Kidney epithelial cell (primary cell): ENCODE measurements at regions not wholly inside any gene's neighbourhood (a gene's known extent, or its start where the extent isn't known, plus 50 kb on each side); places are given as distances from the start of the nearest gene placed in this dataset.
"Not testable (repeated sequence)": the region's sequence is repeated elsewhere in the genome, so short reads cannot be mapped to it uniquely, and the experiment has no call there.

Experiments
- DNase-seq: peaks from one replicate; pipeline ENCODE4 v3.0.0-alpha.2; 2010; ENCODE audit warnings: low read depth
- H3K27me3 ChIP-seq: 2 replicates; pipeline ENCODE4 v1.6.0; 2011; ENCODE audit warnings: low read length; ENCODE audit not compliant: control insufficient read depth, insufficient read depth
- H3K36me3 ChIP-seq: 2 replicates; pipeline ENCODE4 v1.5.1; 2011; ENCODE audit warnings: low read length; ENCODE audit not compliant: control insufficient read depth, insufficient read depth
- H3K4me3 ChIP-seq: 2 replicates; pipeline ENCODE4 v1.5.1; 2011; ENCODE audit warnings: low read depth, mild to moderate bottlenecking, control low read depth, low read length
- TF ChIP-seq, protein P1 (sequence below): IDR thresholded peaks from 2 replicates; pipeline ENCODE4 v1.5.1; 2011; ENCODE audit warnings: mild to moderate bottlenecking, moderate library complexity, low read length, control low read depth, inconsistent platforms; ENCODE audit not compliant: insufficient read depth, poor library complexity, severe bottlenecking

DNA sequence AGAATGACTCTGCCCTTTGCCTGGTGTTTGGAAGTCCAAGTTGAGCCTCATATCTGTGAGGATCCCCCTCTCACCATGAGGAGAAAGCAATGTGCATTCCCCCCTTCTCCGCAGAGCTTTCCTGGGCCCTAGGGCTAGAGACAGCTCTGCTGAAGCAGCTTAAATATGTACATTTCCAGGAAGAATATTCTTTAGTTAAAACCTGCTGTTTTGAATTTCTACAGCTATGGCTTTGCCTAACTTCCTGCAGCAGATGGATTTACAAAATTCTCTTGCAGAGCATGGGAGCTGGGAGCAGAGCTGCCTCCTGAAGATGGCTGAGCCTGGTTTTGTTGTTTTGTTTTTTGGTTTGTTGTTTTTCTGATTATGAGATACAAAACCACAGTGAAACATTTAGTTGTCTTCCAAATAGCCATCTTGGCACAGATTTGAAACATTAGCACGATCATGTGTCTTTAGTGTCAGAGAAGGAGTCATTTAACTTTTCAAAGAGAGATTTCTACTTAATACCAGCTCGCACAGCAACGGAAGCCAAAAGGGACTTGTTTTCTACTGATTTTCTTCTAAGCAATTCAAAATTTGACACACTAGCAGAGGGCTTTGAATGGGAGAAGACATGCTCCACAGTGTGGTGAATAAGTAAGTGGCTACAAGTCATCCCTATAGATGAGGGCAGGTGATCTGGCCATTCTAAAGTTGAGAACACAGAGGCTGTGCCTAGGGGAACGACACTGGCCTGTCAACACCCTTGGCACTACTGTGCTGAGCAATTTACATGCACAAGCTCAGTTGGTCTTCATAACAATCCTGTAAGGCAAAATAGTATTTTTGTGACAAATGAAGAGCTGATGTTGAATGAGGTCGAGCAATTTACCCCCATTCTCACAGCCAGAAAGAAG lies 222.6 kb downstream of the MREG start:
- H3K36me3 ChIP-seq = no peaks in the 10 kb centered on the region
- no peak for DNase-seq
- no peaks in the 10 kb centered on the region for H3K27me3 ChIP-seq
- TF ChIP-seq, protein P1, sequence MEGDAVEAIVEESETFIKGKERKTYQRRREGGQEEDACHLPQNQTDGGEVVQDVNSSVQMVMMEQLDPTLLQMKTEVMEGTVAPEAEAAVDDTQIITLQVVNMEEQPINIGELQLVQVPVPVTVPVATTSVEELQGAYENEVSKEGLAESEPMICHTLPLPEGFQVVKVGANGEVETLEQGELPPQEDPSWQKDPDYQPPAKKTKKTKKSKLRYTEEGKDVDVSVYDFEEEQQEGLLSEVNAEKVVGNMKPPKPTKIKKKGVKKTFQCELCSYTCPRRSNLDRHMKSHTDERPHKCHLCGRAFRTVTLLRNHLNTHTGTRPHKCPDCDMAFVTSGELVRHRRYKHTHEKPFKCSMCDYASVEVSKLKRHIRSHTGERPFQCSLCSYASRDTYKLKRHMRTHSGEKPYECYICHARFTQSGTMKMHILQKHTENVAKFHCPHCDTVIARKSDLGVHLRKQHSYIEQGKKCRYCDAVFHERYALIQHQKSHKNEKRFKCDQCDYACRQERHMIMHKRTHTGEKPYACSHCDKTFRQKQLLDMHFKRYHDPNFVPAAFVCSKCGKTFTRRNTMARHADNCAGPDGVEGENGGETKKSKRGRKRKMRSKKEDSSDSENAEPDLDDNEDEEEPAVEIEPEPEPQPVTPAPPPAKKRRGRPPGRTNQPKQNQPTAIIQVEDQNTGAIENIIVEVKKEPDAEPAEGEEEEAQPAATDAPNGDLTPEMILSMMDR = no peak
- no peak overlapping the region for H3K4me3 ChIP-seq

DNA sequence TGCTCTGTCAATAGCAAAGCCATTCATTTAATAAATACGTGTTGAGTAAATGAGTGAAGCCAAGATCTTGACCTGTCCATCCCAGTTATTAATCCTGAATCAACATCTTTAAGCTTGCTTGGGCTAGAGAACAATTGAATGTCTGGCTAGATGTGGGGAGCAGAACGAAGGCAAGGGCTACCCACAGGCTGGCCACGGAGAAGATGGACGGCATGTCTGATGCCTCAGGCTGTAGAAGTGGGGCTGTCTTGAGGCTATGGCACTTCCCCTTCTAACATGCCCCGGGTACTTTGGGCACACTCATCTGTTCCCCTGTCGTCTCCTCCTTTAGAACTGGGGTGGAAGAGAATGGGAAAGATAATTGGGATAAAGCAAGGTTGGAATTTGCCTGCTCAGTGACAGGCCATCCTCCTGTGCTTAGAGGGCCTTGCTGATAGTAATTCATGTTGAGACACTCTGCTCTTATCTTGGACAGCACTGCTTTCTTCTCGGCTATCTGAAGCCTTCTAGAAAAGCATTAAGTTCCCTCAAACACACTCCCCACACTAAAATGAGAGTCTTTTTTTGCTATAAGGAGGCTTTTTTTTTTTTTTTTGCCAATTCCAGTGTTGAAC lies 225.7 kb downstream of the MREG start:
- TF ChIP-seq, protein P1 = no peak

DNA sequence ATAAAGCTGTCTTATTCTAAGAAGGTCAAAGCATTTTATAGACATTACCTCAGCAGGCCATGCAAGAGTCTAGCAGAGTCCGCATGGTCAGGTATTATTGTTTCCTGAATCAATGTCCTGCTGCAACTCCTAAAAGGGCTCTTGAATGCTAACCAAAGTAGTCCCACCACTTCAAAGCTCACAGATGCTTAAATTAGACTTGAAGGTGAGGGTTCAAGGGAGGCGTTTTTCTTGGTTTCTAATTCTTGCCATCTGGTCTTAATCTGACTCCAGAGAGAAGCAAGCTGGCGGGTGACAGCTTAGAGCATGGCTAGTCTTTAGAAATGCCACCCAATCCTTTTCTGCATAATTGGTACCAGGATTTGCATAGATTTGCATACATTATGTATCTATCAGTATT lies 226.3 kb downstream of the MREG start:
- TF ChIP-seq, protein P1 = no peak
- Histone ChIP-seq H3K27me3 (no peaks in the 10 kb centered on the region), H3K36me3 (no peaks in the 10 kb centered on the region), H3K4me3 (no peak overlapping the region)
- no peak for DNase-seq

More for the DNA sequence above, 225.7 kb downstream of the MREG start:
- Histone ChIP-seq H3K36me3 (no peaks in the 10 kb centered on the region), H3K27me3 (no peaks in the 10 kb centered on the region), H3K4me3 (no peak overlapping the region)
- no peak for DNase-seq

DNA sequence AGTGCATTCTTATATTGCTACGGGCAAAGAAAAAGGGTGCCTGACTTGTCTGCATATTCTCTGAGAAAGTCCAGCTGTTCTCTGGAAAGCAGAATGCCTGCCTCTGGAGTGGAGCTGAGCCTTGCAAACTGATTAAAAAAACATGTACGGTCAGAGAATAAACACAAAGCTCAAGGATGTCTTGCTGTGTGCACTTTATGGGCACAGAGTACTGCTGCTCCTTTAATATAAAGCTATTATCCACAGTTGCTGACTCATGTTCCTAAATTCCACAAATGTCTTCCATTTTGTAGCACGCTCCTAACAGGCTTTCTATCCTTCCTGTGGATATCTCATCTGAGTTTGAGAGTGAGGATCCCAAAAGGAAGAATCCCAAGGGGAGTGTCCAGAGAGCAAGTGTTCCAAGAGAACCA lies 229.0 kb downstream of the MREG start:
- Histone ChIP-seq H3K36me3 (no peaks in the 10 kb centered on the region), H3K4me3 (no peak overlapping the region), H3K27me3 (no peaks in the 10 kb centered on the region)
- DNase-seq = no peak
- TF ChIP-seq, protein P1 = no peak

DNA sequence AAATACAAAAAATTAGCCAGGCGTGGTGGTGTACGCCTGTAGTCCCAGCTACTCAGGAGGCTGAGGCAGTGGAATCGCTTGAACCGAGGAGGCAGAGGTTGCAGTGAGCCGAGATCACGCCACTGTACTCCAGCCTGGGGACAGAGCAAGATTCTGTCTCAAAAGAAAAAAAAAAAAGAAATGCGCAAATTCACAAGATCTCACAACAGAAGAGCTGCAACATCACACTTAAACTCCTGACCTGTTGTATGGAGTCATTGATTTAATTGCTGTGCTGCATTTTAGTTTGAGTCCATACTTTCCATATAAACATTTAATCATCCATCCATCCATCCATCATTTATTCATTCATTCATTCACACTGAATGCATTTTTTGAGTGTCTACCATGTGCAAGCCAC lies 229.7 kb downstream of the MREG start:
- H3K4me3 ChIP-seq, DNase-seq, H3K27me3 ChIP-seq, H3K36me3 ChIP-seq: not testable (repeated sequence)

DNA sequence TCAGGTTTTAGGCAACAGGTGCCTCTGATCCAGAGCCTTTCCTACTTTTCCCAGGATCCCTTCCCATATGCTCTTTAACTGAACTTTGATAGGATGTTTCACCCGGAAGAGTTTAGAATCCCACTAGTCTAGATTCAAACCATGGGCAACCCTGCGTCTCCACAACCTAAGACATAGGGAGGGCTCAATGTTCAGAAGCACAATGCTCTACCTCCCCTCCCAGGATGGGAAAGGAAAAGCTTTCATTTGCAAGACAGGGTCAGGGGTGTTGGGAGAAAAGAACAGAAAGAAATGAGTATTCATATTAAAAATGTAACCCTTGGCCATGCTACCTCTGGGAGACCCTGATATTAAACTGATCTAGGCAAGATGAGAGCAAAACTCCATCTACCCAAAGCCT lies 230.4 kb downstream of the MREG start:
- Histone ChIP-seq H3K4me3 (no peak overlapping the region), H3K27me3 (no peaks in the 10 kb centered on the region), H3K36me3 (no peaks in the 10 kb centered on the region)
- TF ChIP-seq, protein P1 = no peak
- DNase-seq = no peak
